ENCODE measurements at regions not wholly inside any gene's neighbourhood (a gene's known extent, or its start where the extent isn't known, plus 50 kb on each side); places are given as distances from the start of the nearest gene placed in this dataset.

DNA sequence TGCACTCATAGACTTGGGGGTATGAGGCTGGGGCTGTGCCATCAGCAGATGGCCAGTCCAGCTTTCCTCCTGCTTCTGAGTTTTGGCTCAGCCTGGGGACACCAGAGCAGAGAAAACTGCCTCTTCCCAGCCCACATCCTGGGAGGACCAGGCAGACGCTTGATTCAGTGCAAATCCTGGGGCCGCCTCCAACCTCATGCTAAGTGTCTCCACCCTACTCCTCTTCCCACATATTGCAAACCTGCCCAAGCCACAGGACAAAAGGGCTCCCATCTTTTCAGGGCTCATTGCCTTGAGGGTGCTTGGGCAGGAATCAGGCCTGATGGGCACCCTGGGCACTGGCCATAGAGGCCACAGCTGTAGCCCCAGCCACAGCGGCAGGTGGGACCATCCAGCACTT, 79.7 kb upstream of the SHANK2 start:
- no peaks in the 10 kb centered on the region for H3K36me3 ChIP-seq (replicated peaks; ENCODE audit: control insufficient read depth, insufficient read depth, low read length)

DNA sequence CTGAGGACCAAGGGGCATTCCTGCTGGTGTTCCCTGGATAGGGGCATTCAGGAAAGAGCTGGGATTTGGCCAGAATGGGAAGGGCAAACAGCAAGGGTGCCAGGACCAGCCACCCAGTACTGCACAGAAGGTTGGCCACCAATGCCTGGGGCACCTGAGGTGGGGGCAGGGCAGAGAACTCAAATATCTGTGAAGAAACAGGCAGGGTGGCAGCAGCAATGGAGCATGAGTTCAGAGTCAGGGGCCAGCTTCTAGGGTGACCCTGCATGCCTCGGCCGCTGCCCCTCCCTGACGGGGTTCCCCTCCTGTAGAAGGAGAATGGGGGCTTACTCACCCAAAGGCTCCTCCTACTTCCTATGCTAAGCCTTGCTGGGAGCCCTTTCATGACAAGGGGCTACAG, 79.3 kb upstream of the SHANK2 start:
- Histone ChIP-seq H3K27me3 (ENCODE audit: control insufficient read depth, insufficient read depth, low read length) (no peaks in the 10 kb centered on the region), H3K36me3 (replicated peaks; ENCODE audit: control insufficient read depth, insufficient read depth, low read length) (no peaks in the 10 kb centered on the region), H3K4me3 (ENCODE audit: insufficient read depth, low read depth, low read length) (no peak overlapping the region)
- peak; percentile 30 for DNase-seq

More for the DNA sequence above, 79.7 kb upstream of the SHANK2 start:
- no peak for DNase-seq
- no peak overlapping the region for H3K4me3 ChIP-seq (ENCODE audit: insufficient read depth, low read depth, low read length)
- no peaks in the 10 kb centered on the region for H3K27me3 ChIP-seq (ENCODE audit: control insufficient read depth, insufficient read depth, low read length)

DNA sequence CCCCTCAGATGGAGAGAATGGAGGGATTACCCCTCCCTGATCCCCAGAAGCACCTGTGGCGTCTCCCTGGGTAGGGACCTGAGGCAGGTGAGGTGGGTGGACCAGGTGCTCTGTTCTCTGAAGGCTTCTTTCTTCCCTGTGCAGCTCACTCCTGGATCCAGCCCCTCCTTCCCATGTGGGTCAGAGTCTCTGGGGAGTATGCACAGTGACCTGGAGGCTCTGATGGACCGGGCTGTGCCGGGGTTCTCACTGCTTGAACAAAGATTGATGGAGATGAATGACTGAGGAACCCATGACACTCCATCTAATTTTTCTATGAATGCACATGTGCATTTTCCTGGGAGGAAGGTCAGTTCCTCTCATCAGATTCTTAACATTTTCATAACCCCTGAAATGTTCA, 78.6 kb upstream of the SHANK2 start:
- peak; percentile 19 for DNase-seq
- H3K36me3 ChIP-seq (replicated peaks; ENCODE audit: control insufficient read depth, insufficient read depth, low read length) = no peaks in the 10 kb centered on the region
- no peak overlapping the region for H3K4me3 ChIP-seq (ENCODE audit: insufficient read depth, low read depth, low read length)
- no peaks in the 10 kb centered on the region for H3K27me3 ChIP-seq (ENCODE audit: control insufficient read depth, insufficient read depth, low read length)

DNA sequence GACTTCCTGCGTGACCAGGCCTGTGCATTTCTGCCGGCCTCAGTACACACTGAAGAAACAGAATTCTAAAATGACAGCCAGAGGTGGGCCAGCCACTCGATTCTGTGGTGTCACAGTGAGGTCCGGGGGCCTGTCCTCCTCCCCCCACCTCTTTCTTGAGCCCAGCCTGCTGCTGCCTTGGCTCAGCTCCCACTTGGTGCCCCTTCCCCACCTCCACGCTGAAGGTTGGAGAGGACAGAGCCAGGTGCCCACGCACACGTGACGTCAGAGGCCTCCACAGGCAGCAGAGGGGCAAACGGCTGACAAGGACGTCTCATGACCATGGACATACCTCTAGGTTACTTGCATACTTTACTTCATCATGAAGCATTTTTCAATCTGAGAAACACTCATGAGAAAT, 78.0 kb upstream of the SHANK2 start:
- DNase-seq = peak; percentile 17
- no peak overlapping the region for H3K4me3 ChIP-seq (ENCODE audit: insufficient read depth, low read depth, low read length)
- H3K36me3 ChIP-seq (replicated peaks; ENCODE audit: control insufficient read depth, insufficient read depth, low read length) = no peaks in the 10 kb centered on the region
- H3K27me3 ChIP-seq (ENCODE audit: control insufficient read depth, insufficient read depth, low read length) = no peaks in the 10 kb centered on the region

DNA sequence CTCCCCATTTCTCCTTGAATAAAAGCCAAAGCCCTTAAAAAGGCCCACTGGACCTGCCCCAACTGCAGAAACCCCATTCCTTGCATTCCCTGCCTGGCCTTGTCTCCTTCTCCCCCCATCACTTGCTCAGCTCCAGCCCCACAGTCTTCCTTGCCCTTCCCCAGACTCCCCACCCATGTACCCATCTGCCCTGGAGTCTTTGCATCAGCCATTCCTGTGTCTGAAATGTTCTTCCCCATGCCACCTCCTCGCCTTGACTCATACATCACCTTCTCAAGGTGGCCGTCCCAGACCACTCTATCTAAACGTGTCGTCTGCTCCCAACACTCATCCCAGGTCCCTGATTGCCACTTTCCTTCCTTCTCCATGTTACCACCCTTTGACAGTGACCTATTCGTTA, 77.4 kb upstream of the SHANK2 start:
- Histone ChIP-seq H3K36me3 (replicated peaks; ENCODE audit: control insufficient read depth, insufficient read depth, low read length) (no peaks in the 10 kb centered on the region), H3K4me3 (ENCODE audit: insufficient read depth, low read depth, low read length) (no peak overlapping the region), H3K27me3 (ENCODE audit: control insufficient read depth, insufficient read depth, low read length) (no peaks in the 10 kb centered on the region)
- DNase-seq = no peak

DNA sequence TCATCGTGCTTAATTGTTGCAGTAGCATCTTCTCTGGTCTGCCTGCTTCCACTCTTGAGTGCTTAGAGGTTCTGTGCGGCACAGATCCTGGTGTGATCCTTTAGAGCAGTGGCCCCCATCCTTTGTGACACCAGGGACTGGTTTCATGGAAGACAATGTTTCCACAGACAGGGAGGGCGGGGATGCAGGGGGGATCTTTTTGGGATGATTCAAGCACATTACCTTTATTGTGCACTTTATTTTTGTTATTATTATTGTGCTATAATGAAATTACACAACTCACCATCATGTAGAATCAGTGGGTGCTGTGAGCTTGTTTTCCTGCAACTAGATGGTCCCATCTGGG, 76.8 kb upstream of the SHANK2 start:
- Histone ChIP-seq H3K36me3 (replicated peaks; ENCODE audit: control insufficient read depth, insufficient read depth, low read length) (no peaks in the 10 kb centered on the region), H3K4me3 (ENCODE audit: insufficient read depth, low read depth, low read length) (no peak overlapping the region), H3K27me3 (ENCODE audit: control insufficient read depth, insufficient read depth, low read length) (no peaks in the 10 kb centered on the region)
- DNase-seq = no peak

DNA sequence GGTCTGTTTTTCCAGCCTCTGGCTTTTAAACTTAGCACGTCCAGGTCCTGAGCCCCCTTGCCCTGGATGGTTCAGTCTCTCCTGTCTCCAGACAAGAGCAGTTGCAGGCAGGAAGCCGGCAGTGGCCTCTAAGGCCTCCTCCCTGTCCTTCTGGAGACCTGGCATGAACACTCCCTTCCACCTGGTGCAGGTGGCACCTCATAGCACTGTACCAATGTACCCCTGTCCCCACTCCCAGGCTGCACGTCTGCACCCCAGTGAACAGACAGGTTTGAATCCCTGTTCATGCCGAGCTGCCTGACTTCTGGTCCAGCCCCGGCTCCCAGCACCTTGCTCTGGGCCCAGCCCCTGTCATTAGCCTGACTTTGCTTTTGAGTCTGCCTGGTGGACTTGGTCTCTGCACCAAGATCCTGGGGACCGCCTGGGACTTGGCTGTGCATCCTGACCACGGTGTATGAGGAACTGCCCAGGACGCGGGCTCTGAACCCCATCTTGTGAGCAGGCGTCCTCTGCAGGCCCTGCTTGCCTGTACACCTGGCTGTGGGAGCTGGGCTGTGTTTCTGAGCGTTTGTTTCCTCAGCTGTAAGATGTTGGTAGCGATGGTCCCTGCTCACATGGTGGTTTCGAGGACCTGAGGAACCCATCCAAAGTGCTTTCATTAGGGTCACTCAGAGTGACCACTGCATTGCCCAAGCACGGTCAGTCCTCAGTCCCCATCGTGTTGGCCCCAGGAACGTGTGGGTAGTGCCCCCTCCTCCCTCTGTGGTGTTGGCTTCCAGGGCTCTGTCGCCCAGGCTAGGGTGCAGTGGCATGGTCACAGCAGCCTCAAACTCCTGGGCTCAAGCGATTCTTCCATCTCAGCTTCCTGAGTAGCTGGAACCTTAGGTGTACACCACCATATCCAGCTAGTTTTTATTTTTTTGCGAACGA, 75.0 kb upstream of the SHANK2 start:
- no peak overlapping the region for H3K4me3 ChIP-seq (ENCODE audit: insufficient read depth, low read depth, low read length)
- no peaks in the 10 kb centered on the region for H3K36me3 ChIP-seq (replicated peaks; ENCODE audit: control insufficient read depth, insufficient read depth, low read length)
- H3K27me3 ChIP-seq (ENCODE audit: control insufficient read depth, insufficient read depth, low read length) = no peaks in the 10 kb centered on the region

DNA sequence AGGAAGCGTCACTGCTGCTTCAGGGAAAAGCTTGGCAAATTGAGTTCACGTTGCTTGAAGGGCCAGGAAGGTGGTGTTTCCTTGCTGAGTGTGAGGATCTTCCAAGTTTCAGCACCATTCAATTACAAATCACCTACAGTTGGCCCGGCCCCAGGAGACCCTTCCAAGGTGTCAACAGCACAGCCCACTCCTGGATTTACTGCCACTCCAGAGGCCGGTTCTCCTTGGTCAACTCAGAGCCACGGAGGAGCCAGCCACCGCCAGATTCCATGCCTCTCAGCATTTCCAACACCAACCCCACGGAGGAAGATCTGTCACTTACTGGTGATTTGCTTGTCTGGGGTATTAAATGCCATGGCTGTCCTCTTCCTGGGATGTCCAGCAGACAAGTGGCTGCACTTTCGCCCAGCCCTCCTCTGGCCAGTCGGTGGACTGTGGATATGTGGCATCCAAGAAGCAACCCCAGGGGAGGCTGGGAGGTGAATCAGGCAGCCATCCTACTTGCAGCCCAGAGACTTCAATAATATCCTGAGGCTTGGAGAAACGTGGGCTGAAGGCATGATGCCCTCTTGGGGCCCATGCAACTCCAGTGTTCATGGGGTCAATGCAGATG, 74.1 kb upstream of the SHANK2 start:
- Histone ChIP-seq H3K36me3 (replicated peaks; ENCODE audit: control insufficient read depth, insufficient read depth, low read length) (no peaks in the 10 kb centered on the region), H3K4me3 (ENCODE audit: insufficient read depth, low read depth, low read length) (no peak overlapping the region), H3K27me3 (ENCODE audit: control insufficient read depth, insufficient read depth, low read length) (no peaks in the 10 kb centered on the region)
- peak; percentile 18 for DNase-seq

More for the DNA sequence above, 75.0 kb upstream of the SHANK2 start:
- DNase-seq = peak; percentile 16

DNA sequence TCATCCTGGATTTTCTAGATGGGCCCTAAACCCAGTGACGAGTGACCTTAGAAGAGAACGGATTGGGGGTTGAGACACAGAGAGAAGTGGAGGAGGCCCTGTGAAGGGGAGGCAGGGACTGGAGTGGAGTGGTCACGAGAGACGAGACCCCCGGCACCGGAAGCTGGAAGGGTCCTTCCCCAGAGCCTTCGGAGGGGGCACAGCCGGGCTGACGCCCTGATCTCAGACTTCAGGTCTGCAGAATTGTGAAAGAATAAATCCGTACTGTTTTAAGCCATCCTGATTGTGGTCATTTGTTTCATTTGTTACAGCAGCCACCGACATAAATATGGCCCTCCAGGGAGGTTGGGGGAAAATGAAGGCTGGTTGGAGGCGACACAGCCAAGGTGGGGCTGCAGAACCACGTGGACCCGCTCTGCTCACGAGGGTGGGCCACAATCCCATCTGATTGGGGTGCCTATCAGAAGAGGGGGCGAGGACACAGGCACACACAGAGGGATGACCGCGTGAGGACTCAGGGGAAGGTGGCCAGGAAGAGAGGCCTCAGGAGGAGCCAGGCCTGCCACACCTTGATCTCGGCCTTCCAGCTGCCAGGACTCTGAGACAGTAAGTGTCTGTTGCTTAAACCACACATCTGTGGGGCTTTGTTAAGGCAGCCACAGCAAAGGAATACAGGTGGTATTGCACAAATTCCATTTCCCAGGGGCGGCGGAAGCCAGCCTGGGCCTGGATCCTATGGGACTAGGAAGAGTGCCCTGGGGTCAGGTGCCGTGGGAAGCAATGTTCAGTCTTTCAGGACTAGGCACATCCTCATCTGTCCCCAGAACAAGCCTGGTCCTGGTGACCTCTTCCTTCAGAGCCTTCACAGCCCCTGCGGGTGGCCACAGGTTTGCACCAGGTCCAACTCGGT, 73.3 kb upstream of the SHANK2 start:
- H3K4me3 ChIP-seq (ENCODE audit: insufficient read depth, low read depth, low read length) = no peak overlapping the region
- DNase-seq = peak; percentile 29
- no peaks in the 10 kb centered on the region for H3K27me3 ChIP-seq (ENCODE audit: control insufficient read depth, insufficient read depth, low read length)

DNA sequence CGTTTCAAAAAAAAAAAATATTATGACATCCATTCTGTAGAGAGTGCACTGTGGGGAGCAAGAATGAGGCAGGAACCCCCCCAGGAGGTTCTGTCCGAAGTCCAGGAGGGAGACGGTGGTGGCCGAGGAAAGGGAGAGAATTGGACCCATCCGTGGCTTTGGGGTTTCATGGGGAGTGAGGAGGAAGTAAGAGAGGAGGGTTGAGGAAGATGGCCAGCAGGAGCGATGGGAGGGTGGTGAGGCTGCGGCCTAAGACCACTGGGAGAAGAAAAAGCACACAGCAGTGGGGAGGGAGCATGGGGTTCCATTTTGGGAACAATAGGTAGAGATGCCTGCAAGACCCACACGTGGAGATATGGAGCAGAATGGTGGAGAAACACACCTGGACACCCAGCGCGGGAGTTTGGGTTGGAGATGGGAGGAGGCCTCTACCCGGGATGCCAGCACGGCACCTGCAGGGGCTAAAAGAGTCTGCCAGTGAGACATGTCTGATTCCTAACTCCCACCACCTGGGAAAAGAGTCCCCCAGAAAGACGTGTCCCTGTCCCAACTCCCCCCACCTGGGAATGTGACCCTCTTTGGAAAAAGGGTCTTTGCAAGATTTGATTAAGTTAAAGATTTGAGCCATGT, 72.5 kb upstream of the SHANK2 start:
- no peak for DNase-seq
- Histone ChIP-seq H3K4me3 (ENCODE audit: insufficient read depth, low read depth, low read length) (no peak overlapping the region), H3K27me3 (ENCODE audit: control insufficient read depth, insufficient read depth, low read length) (no peaks in the 10 kb centered on the region), H3K36me3 (replicated peaks; ENCODE audit: control insufficient read depth, insufficient read depth, low read length) (no peaks in the 10 kb centered on the region)

More for the DNA sequence above, 73.3 kb upstream of the SHANK2 start:
- H3K36me3 ChIP-seq (replicated peaks; ENCODE audit: control insufficient read depth, insufficient read depth, low read length) = no peaks in the 10 kb centered on the region

DNA sequence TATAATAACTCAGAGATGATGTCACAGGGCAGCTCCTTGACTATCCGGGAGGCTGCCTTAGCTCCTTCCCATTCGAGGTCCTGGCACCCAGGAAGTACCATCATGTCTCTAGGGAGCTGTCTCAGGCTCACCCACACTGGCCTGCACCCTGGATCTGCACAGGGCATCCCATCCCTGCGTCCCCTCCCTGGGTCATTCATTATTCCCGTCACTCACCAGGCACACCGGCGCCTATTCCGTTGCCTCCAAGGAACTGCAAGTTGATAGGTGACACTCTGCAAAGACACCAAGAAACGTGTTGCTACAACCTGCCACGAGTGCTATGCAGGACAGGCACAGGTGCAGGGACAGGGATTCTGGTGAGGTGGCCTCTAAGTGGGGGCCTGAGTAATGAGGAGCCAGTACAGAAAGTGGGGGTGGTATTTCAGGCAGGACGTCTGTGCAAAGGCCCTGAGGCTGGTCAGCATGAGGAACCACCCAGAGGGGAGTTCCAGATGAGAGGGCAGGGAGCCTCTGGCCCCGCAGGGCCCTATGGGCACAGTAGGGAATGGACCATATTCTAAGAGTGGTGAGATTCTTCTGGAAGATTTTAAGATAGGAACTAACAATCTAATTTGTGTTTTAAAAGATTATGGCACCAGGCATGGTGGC, 71.6 kb upstream of the SHANK2 start:
- DNase-seq = no peak
- no peak overlapping the region for H3K4me3 ChIP-seq (ENCODE audit: insufficient read depth, low read depth, low read length)
- H3K27me3 ChIP-seq (ENCODE audit: control insufficient read depth, insufficient read depth, low read length) = no peaks in the 10 kb centered on the region
- no peaks in the 10 kb centered on the region for H3K36me3 ChIP-seq (replicated peaks; ENCODE audit: control insufficient read depth, insufficient read depth, low read length)

DNA sequence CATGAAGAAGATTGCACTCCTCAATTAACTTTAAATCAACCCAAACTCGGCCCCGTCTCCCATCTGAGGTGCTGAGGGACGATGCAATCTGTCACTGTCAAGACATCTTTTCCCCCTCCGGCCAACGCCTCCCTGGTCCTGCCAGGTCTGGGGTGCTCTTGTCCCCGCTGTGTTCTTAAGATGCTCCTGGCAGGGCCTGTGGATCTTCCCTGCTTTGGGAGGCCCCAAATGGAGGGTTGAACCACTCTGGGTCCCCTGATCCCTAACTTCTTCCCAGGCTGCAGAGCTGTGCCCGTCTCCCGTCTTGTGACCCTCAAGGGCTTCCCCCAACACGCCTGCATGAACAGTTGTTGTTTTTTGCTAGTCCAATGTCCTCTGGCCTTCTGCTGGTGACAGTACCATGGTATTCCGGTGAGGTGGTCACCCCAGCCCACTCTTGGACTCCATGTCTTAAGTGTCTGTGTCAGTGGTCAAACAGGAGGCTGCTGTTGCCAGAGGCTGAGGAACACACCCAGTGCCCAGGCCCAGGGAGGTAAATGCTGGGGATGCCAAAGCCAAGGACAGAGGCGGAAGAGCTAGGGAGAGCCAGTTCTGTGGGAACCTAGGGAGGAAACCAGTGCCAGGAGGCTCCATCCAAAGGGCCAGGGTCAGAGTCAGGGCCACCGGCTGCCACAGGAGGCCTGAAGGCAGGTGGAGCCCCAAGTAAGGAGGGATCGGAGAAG, 70.6 kb upstream of the SHANK2 start:
- H3K36me3 ChIP-seq (replicated peaks; ENCODE audit: control insufficient read depth, insufficient read depth, low read length) = no peaks in the 10 kb centered on the region
- H3K4me3 ChIP-seq (ENCODE audit: insufficient read depth, low read depth, low read length) = no peak overlapping the region
- DNase-seq = peak; percentile 20

DNA sequence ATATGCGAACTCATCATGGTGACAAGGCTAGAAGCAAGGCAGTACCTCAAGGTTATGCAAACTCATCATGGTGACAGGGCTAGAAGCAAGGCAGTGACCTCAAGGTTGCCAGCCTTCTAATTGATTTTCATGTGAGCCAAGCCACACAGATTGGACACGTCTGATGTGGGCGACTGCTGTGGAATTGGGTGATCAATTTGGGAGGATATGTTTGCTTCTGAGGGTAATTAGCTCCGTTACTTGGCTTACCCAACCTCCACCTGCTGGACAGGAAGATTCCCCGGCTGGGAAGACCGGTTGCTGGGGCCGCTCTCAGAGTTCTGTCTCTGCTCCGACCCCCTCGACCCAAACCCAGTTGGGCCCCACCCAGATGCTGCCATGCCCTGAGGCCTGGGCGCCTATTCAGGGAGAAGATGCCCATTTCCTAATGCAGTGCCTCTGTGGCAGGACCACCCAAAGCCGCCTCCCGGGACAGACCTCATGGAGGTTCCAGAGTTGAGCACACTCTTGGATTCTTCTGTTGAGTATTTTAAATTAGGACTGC, 69.9 kb upstream of the SHANK2 start:
- Histone ChIP-seq H3K36me3 (replicated peaks; ENCODE audit: control insufficient read depth, insufficient read depth, low read length) (no peaks in the 10 kb centered on the region), H3K4me3 (ENCODE audit: insufficient read depth, low read depth, low read length) (no peak overlapping the region)

More for the DNA sequence above, 70.6 kb upstream of the SHANK2 start:
- H3K27me3 ChIP-seq (ENCODE audit: control insufficient read depth, insufficient read depth, low read length) = no peaks in the 10 kb centered on the region

More for the DNA sequence above, 69.9 kb upstream of the SHANK2 start:
- DNase-seq = peak; percentile 13
- H3K27me3 ChIP-seq (ENCODE audit: control insufficient read depth, insufficient read depth, low read length) = no peaks in the 10 kb centered on the region
